ENCODE measurements at regions not wholly inside any gene's neighbourhood (a gene's known extent, or its start where the extent isn't known, plus 50 kb on each side); places are given as distances from the start of the nearest gene placed in this dataset.

GRCh38 chr12:97131220-97131981 is 224.3 kb downstream of the NEDD1 start:
- H3K4me1 ChIP-seq: no peaks in the 10 kb centered on the region
- H3K27ac ChIP-seq: no peak overlapping the region
- H3K4me3 ChIP-seq: no peak overlapping the region
- DNase-seq (ENCODE audit: low spot score in 2 of 2): no peak
- no peaks in the 10 kb centered on the region for H3K36me3 ChIP-seq
- TF ChIP-seq CTCF (IDR thresholded peaks at IDR 0.05): no peak
- H3K27me3 ChIP-seq: no peaks in the 10 kb centered on the region
- intact Hi-C loops (cut with DNase I): no loop called here
- no peaks in the 10 kb centered on the region for H3K9me3 ChIP-seq

- no peak overlapping the region for H3K4me3 ChIP-seq
- H3K4me1 ChIP-seq: no peaks in the 10 kb centered on the region
- H3K36me3 ChIP-seq: no peaks in the 10 kb centered on the region
- DNase-seq (ENCODE audit: low spot score in 2 of 2): no peak
- H3K27me3 ChIP-seq: no peaks in the 10 kb centered on the region
- H3K9me3 ChIP-seq: no peaks in the 10 kb centered on the region
- TF ChIP-seq CTCF (IDR thresholded peaks at IDR 0.05): no peak
- intact Hi-C loops (cut with DNase I): no loop called here
- no peak overlapping the region for H3K27ac ChIP-seq
Measured at GRCh38 chr12:97132270-97132669, 225.2 kb downstream of the NEDD1 start.

DNA sequence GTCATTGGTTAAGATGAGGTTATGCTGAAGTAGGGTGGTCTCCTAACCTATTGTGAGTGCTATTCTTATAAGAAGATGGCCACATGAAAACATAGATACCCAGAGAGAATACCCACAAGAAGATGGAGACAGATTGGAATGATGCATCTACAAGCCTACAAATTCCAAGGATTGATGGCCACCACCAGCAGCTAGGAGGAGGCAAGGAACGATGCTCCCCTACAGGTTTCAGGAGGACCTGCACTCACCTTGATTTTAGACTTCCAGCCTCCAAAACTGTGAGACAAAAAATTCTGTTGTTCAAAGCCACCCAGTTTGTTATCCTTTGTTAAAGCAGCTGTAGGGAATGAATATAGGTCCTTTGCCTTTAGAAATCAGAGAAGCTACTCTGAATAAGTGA is 227.4 kb downstream of the NEDD1 start:
- Histone ChIP-seq H3K4me1 (no peaks in the 10 kb centered on the region), H3K4me3 (no peak overlapping the region), H3K9me3 (no peaks in the 10 kb centered on the region), H3K36me3 (no peaks in the 10 kb centered on the region), H3K27ac (no peak overlapping the region), H3K27me3 (no peaks in the 10 kb centered on the region)
- intact Hi-C loops (cut with DNase I): no loop called here
- no peak for DNase-seq (ENCODE audit: low spot score in 2 of 2)
- no peak for TF ChIP-seq CTCF (IDR thresholded peaks at IDR 0.05)

DNA sequence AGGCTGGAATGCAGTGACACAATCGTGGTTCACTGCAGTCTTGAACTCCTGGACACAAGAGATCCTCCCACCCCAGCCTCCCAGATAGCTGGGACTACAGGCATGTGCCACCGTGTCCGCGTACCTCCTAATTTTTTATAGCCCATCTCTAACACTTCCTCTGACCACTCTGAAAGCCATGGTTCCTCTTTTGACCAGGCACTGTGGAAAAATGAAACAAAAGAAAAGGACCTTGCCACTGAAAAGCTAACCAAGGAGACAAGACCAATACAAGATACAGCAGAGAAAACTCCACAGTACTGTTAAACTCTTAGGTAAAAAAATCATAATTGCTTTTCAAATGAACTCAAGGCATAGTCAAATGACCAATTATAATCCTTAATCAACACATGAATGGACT is 233.3 kb downstream of the NEDD1 start:
- Histone ChIP-seq H3K36me3 (no peaks in the 10 kb centered on the region), H3K4me3 (no peak overlapping the region), H3K27ac (no peak overlapping the region), H3K4me1 (no peaks in the 10 kb centered on the region), H3K27me3 (no peaks in the 10 kb centered on the region), H3K9me3 (no peaks in the 10 kb centered on the region)
- DNase-seq (ENCODE audit: low spot score in 2 of 2): no peak
- intact Hi-C loops (cut with DNase I): no loop called here
- no peak for TF ChIP-seq CTCF (IDR thresholded peaks at IDR 0.05)

DNA sequence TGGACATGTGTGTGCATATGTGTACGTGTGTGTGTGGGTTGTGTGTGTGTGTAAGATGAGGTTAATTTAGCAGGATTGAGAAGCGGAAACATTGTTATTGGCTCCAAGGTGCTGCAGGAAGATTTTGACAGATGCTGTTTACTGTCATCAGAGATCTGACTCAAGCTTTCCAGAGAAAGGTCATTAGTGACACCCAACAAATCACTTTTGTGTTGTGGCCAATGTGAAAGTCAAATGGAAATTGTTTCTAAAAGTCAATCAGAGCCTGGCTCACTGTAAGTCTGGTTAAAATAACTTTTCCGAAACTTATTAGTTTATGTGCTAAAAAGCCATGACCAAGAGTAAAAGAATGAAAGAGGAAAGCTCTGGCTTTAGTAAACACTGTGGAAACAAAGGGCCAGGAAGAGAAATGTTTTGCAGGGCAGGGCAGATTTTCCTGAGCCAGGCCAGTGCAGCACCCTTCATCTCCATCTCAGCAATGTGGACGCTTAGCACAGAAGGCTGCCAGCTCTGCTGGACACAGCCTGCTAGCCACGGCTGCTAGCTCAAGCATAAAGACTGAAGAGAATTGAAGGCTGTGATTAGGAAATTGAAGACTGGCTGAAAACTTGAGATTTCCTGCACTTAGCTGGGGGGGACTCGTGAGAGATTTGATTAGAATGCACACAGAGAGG is 235.8 kb downstream of the NEDD1 start:
- no peaks in the 10 kb centered on the region for H3K27me3 ChIP-seq
- H3K4me3 ChIP-seq: no peak overlapping the region
- DNase-seq (ENCODE audit: low spot score in 2 of 2): no peak
- H3K9me3 ChIP-seq: no peaks in the 10 kb centered on the region
- H3K36me3 ChIP-seq: no peaks in the 10 kb centered on the region
- H3K27ac ChIP-seq: no peak overlapping the region
- intact Hi-C loops (cut with DNase I): no loop called here
- H3K4me1 ChIP-seq: no peaks in the 10 kb centered on the region
- no peak for TF ChIP-seq CTCF (IDR thresholded peaks at IDR 0.05)

Measured in ascending aorta (tissue), 2 donors.